Naive thymus-derived CD8-positive, alpha-beta T cell (primary cell): ENCODE measurements at regions not wholly inside any gene's neighbourhood (a gene's known extent, or its start where the extent isn't known, plus 50 kb on each side); places are given as distances from the start of the nearest gene placed in this dataset.
"Not testable (repeated sequence)": the region's sequence is repeated elsewhere in the genome, so short reads cannot be mapped to it uniquely, and the experiment has no call there.

Source experiments
- ATAC-seq, 2 donors: fragments of 150-1000 bp; cut with Tn5 transposase in 1 of 2; sonication (Bioruptor Pico), chemical (Tn5 transposase) in 1 of 2; 1 replicate in 1 of 2; 2 replicates in 1 of 2; pipeline ENCODE4 v1.10.0; 2021; ENCODE audit warnings: mild to moderate bottlenecking in 2 of 2, moderate library complexity in 2 of 2
- POLR2A ChIA-PET: fragments of 350-600 bp; sonication (Branson Sonifier 250); formaldehyde crosslinking; loops from one replicate; lab custom pipeline; 2021; ENCODE audit warnings: antibody characterized with exemption; lab: Charles Lee
- DNase-seq, 10 donors: peaks; one replicate each; pipeline versions ENCODE4 v3.0.0 to v3.0.0-alpha.2; 2020 to 2022
- H3K27ac Mint-ChIP-seq, 10 donors: one replicate each; pipeline ENCODE4 v1.8.0; 2020 to 2022; ENCODE audit warnings: mild to moderate bottlenecking in 10 of 10, mixed read lengths in 10 of 10, moderate library complexity in 4 of 10, inconsistent platforms in 1 of 10
- H3K27me3 Mint-ChIP-seq, 5 donors: one replicate each; pipeline ENCODE4 v1.8.0; 2021 to 2022; ENCODE audit warnings: mixed read lengths in 5 of 5
- H3K36me3 Mint-ChIP-seq, 3 donors: one replicate each; pipeline ENCODE4 v1.8.0; 2020 to 2022; ENCODE audit warnings: mixed read lengths in 3 of 3, mild to moderate bottlenecking in 2 of 3, inconsistent platforms in 1 of 3
- H3K4me1 Mint-ChIP-seq, 4 donors: one replicate each; pipeline ENCODE4 v1.8.0; 2021 to 2022; ENCODE audit warnings: mixed read lengths in 4 of 4
- H3K4me3 Mint-ChIP-seq, 10 donors: one replicate each; pipeline ENCODE4 v1.8.0; 2020 to 2022; ENCODE audit warnings: mild to moderate bottlenecking in 10 of 10, mixed read lengths in 10 of 10, moderate library complexity in 6 of 10, inconsistent platforms in 1 of 10
- H3K9me3 Mint-ChIP-seq, 9 donors: one replicate each; pipeline ENCODE4 v1.8.0; 2020 to 2022; ENCODE audit warnings: mixed read lengths in 9 of 9, mild to moderate bottlenecking in 3 of 9, inconsistent platforms in 1 of 9, moderate library complexity in 1 of 9

DNA sequence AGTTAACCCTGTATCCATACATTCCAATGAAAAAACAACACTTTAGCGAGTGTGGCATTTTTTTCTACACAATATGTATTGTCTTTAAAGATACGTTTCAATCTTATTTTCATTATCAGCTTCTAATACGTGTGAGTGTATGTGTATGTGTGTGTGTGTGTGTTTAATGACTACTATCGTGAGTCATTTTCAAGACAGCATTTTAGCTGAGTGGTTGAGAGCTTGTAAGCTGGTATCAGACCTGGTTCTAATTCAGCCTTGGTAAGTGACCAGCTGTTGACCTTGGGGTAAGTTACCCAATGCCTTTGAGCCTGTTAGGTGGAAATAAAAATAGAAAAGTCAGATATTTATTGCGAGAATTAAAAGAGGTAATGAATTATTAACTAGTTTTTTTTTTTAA, 320.0 kb upstream of the NT5E start:
- Mint-ChIP-seq H3K4me3 (no peak overlapping the region), H3K27ac (no peak overlapping the region), H3K9me3 (peaks cover 0 to 10% (median 0%) of the 10 kb centered on the region in 9 donors), H3K36me3 (no peaks in the 10 kb centered on the region), H3K4me1 (no peaks in the 10 kb centered on the region), H3K27me3 (peaks cover 0 to 8% (median 0%) of the 10 kb centered on the region in 5 donors)
- POLR2A ChIA-PET = no interaction called here
- ATAC-seq = no peak
- no peak for DNase-seq

GRCh38 chr6:85128781-85129180, 321.1 kb upstream of the NT5E start:
- Mint-ChIP-seq H3K36me3 (no peaks in the 10 kb centered on the region), H3K27me3 (peaks cover 0 to 7% (median 0%) of the 10 kb centered on the region in 5 donors), H3K9me3 (peaks cover 0 to 10% (median 0%) of the 10 kb centered on the region in 9 donors), H3K4me1 (no peaks in the 10 kb centered on the region), H3K27ac (no peak overlapping the region), H3K4me3 (no peak overlapping the region)
- POLR2A ChIA-PET = no interaction called here
- no peak for DNase-seq
- no peak for ATAC-seq

DNA sequence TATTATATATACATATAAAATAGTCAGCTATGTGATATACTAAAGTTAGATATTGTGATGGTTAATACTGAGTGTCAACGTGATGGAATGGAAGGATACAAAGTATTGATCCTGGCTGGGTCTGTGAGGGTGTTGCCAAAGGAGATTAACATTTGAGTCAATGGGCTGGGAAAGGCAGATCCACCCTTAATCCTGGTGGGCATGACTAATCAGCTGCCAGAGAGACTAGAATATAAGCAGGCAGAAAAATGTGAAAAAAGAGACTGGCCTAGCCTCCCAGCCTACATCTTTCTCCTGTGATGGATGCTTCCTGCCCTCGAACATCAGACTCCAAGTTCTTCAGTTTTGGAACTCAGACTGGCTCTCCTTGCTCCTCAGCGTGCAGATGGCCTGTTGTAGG, 321.6 kb upstream of the NT5E start:
- H3K27ac Mint-ChIP-seq, H3K9me3 Mint-ChIP-seq, H3K36me3 Mint-ChIP-seq, H3K27me3 Mint-ChIP-seq, DNase-seq, H3K4me1 Mint-ChIP-seq, ATAC-seq, H3K4me3 Mint-ChIP-seq, POLR2A ChIA-PET: not testable (repeated sequence)

DNA sequence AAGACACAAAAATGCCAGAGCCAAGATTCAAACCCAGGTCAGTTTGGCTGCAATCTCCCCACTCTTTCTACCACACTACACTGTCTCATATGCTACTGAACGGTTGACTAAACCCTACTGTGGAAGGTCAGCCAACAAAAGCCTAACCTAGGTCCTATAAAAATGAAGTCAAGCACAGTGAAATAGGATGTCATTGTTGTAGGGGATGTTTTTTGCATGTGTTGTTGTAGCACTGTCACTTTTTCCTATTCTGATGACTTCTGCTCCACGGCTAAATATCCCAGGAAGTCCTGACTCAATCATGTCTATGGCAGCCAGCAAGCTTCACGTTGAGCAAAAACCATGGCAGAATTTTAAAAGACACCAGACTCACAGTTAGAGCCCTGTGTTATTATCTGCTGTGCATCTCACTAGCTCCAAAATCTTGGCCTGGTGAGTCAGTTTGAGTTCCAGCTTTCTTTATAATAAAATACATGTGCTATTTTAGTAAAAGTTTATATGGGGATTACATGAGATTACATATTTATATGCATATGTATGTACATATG, 322.1 kb upstream of the NT5E start:
- POLR2A ChIA-PET = no interaction called here
- no peak for ATAC-seq
- Mint-ChIP-seq H3K27me3 (peaks cover 0 to 8% (median 0%) of the 10 kb centered on the region in 5 donors), H3K4me1 (no peaks in the 10 kb centered on the region), H3K9me3 (peaks cover 0 to 10% (median 1%) of the 10 kb centered on the region in 9 donors), H3K27ac (no peak overlapping the region), H3K4me3 (no peak overlapping the region), H3K36me3 (no peaks in the 10 kb centered on the region)
- no peak for DNase-seq

- ATAC-seq (no peak), DNase-seq (no peak)
- no peaks in the 10 kb centered on the region for H3K36me3 Mint-ChIP-seq
- POLR2A ChIA-PET = no interaction called here
- peaks cover 0 to 10% (median 0%) of the 10 kb centered on the region in 5 donors for H3K27me3 Mint-ChIP-seq
- H3K4me3 Mint-ChIP-seq = no peak overlapping the region
- no peak overlapping the region for H3K27ac Mint-ChIP-seq
- peaks cover 0 to 10% (median 1%) of the 10 kb centered on the region in 9 donors for H3K9me3 Mint-ChIP-seq
- H3K4me1 Mint-ChIP-seq = no peaks in the 10 kb centered on the region
These were observed 322.8 kb upstream of the NT5E start for GRCh38 chr6:85127168-85127498.

- POLR2A ChIA-PET = no interaction called here
- ATAC-seq (no peak), DNase-seq (no peak)
- Mint-ChIP-seq H3K36me3 (no peaks in the 10 kb centered on the region), H3K4me1 (no peaks in the 10 kb centered on the region), H3K4me3 (no peak overlapping the region), H3K27ac (no peak overlapping the region), H3K27me3 (peaks cover 0 to 10% (median 0%) of the 10 kb centered on the region in 5 donors), H3K9me3 (peaks cover 0 to 10% (median 1%) of the 10 kb centered on the region in 9 donors)
These were observed 323.3 kb upstream of the NT5E start for GRCh38 chr6:85126485-85127167.

- Mint-ChIP-seq H3K4me1 (no peaks in the 10 kb centered on the region), H3K27ac (no peak overlapping the region), H3K4me3 (no peak overlapping the region), H3K9me3 (peaks cover 0 to 3% (median 0%) of the 10 kb centered on the region in 9 donors), H3K27me3 (peaks cover 0 to 6% (median 0%) of the 10 kb centered on the region in 5 donors), H3K36me3 (no peaks in the 10 kb centered on the region)
- DNase-seq (no peak), ATAC-seq (no peak)
- POLR2A ChIA-PET = no interaction called here
These were observed 324.4 kb upstream of the NT5E start for GRCh38 chr6:85125526-85125925.

GRCh38 chr6:85124472-85125354, 325.2 kb upstream of the NT5E start:
- Mint-ChIP-seq H3K36me3 (no peaks in the 10 kb centered on the region), H3K27me3 (peaks cover 0 to 7% (median 1%) of the 10 kb centered on the region in 5 donors), H3K4me1 (no peaks in the 10 kb centered on the region), H3K27ac (no peak overlapping the region), H3K9me3 (peaks cover 0 to 5% (median 0%) of the 10 kb centered on the region in 9 donors), H3K4me3 (no peak overlapping the region)
- no peak for ATAC-seq
- DNase-seq = no peak
- POLR2A ChIA-PET = no interaction called here

- Mint-ChIP-seq H3K27me3 (peaks cover 0 to 10% (median 3%) of the 10 kb centered on the region in 5 donors), H3K36me3 (no peaks in the 10 kb centered on the region), H3K27ac (no peak overlapping the region), H3K4me3 (no peak overlapping the region), H3K9me3 (peaks cover 0 to 6% (median 0%) of the 10 kb centered on the region in 9 donors), H3K4me1 (no peaks in the 10 kb centered on the region)
- no peak for ATAC-seq
- no peak for DNase-seq
- POLR2A ChIA-PET = no interaction called here
These were observed 328.7 kb upstream of the NT5E start for GRCh38 chr6:85121158-85121557.

GRCh38 chr6:85118652-85119235, 331.1 kb upstream of the NT5E start:
- H3K9me3 Mint-ChIP-seq = peaks cover 0 to 4% (median 0%) of the 10 kb centered on the region in 9 donors
- H3K27ac Mint-ChIP-seq = no peak overlapping the region
- H3K36me3 Mint-ChIP-seq = no peaks in the 10 kb centered on the region
- POLR2A ChIA-PET = no interaction called here
- peaks cover 0 to 10% (median 3%) of the 10 kb centered on the region in 5 donors for H3K27me3 Mint-ChIP-seq
- DNase-seq (no peak), ATAC-seq (no peak)
- H3K4me1 Mint-ChIP-seq = no peaks in the 10 kb centered on the region
- H3K4me3 Mint-ChIP-seq = no peak overlapping the region

DNA sequence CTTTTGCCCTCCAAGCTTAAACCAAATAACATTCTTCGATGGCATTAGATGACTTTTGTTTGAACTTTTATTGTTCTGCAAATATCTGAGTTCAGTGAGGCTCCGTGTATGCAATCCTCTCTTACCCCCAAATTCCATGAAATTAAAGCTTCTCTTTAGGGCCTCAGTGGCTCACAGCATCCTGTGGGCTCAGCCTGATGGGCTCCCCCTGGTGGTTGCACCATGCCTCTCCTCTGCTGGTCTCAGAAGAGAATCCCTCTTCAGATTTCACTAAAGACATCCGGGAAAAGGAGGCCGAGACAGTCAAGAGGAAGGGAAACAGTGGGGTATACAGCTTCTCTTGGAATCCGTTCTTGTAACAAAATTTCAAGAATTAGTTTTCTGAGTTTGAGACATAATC, 331.6 kb upstream of the NT5E start:
- DNase-seq (no peak), ATAC-seq (no peak)
- Mint-ChIP-seq H3K4me1 (no peaks in the 10 kb centered on the region), H3K4me3 (no peak overlapping the region), H3K27me3 (peaks cover 0 to 10% (median 3%) of the 10 kb centered on the region in 5 donors), H3K27ac (no peak overlapping the region), H3K36me3 (no peaks in the 10 kb centered on the region), H3K9me3 (peaks cover 0 to 4% (median 0%) of the 10 kb centered on the region in 9 donors)
- POLR2A ChIA-PET = no interaction called here

DNA sequence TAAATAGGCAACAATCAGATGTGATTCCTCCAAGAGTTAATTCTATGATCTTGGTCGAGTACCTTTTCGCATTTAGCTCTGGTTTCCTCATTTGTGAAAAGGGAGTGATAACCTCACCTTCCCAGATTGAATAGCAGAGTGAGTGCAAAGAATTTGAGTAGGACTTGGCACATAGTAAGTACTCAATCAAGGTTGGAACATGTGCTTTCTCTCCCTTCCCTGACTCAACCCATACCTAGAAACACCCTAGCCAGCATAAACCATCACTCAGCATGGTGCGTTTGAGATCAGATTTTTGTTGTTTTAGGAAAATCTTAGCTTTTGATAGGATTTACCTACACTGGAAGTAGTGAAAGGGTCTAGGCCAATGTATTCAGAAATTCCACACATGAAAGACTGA, 333.4 kb upstream of the NT5E start:
- Mint-ChIP-seq H3K27ac (peak overlapping the region in 1 of 10 donors; percentile 36), H3K9me3 (peaks cover 0 to 4% (median 0%) of the 10 kb centered on the region in 9 donors), H3K36me3 (no peaks in the 10 kb centered on the region), H3K4me1 (no peaks in the 10 kb centered on the region), H3K27me3 (peaks cover 0 to 10% (median 3%) of the 10 kb centered on the region in 5 donors), H3K4me3 (no peak overlapping the region)
- DNase-seq = no peak
- no peak for ATAC-seq
- POLR2A ChIA-PET = no interaction called here

- peaks cover 0 to 11% (median 3%) of the 10 kb centered on the region in 5 donors for H3K27me3 Mint-ChIP-seq
- no peaks in the 10 kb centered on the region for H3K36me3 Mint-ChIP-seq
- H3K9me3 Mint-ChIP-seq = peaks cover 0 to 4% (median 0%) of the 10 kb centered on the region in 9 donors
- H3K4me3 Mint-ChIP-seq = no peak overlapping the region
- no peak overlapping the region for H3K27ac Mint-ChIP-seq
- POLR2A ChIA-PET = no interaction called here
- ATAC-seq (no peak), DNase-seq (no peak)
- no peaks in the 10 kb centered on the region for H3K4me1 Mint-ChIP-seq
These were observed 334.0 kb upstream of the NT5E start for GRCh38 chr6:85115876-85116275.
